Neural progenitor cell (in vitro differentiated cells): ENCODE measurements at regions not wholly inside any gene's neighbourhood (a gene's known extent, or its start where the extent isn't known, plus 50 kb on each side); places are given as distances from the start of the nearest gene placed in this dataset.

Experiments
- DNase-seq: peaks from one replicate; pipeline ENCODE4 v3.0.0-alpha.2; 2016; ENCODE audit warnings: low spot score
- H2AFZ ChIP-seq: fragments of 200-600 bp; sonication (generic); replicated peaks from 2 replicates; pipeline ENCODE4 v1.6.1; 2016; ENCODE audit warnings: antibody characterized with exemption
- H3F3A ChIP-seq: fragments of 200-600 bp; sonication (generic); 2 replicates; pipeline ENCODE4 v1.6.1; 2016; ENCODE audit warnings: antibody characterized with exemption, low read depth
- H3K27ac ChIP-seq: fragments of 200-600 bp; sonication (generic); 2 replicates; pipeline ENCODE4 v1.5.1; 2016; ENCODE audit warnings: mild to moderate bottlenecking
- H3K27me3 ChIP-seq: fragments of 200-600 bp; sonication (generic); 2 replicates; pipeline ENCODE4 v1.6.1; 2016; ENCODE audit warnings: mild to moderate bottlenecking, moderate library complexity
- H3K36me3 ChIP-seq: fragments of 200-600 bp; sonication (generic); 2 replicates; pipeline ENCODE4 v1.5.1; 2016
- H3K4me1 ChIP-seq: fragments of 200-600 bp; sonication (generic); 2 replicates; pipeline ENCODE4 v1.6.1; 2016; ENCODE audit warnings: mixed run types
- H3K4me2 ChIP-seq: fragments of 200-600 bp; sonication (generic); 2 replicates; pipeline ENCODE4 v1.6.1; 2016
- H3K4me3 ChIP-seq: fragments of 200-600 bp; sonication (generic); 2 replicates; pipeline ENCODE4 v1.5.1; 2016
- H3K79me2 ChIP-seq: fragments of 200-600 bp; sonication (generic); 2 replicates; pipeline ENCODE4 v1.6.1; 2016; ENCODE audit warnings: low read depth
- H3K9ac ChIP-seq: fragments of 200-600 bp; sonication (generic); 2 replicates; pipeline ENCODE4 v1.6.1; 2016
- H3K9me3 ChIP-seq: fragments of 200-600 bp; sonication (generic); 2 replicates; pipeline ENCODE4 v1.5.1; 2016; ENCODE audit warnings: low read depth
- H4K20me1 ChIP-seq: fragments of 200-600 bp; sonication (generic); 2 replicates; pipeline ENCODE4 v1.6.1; 2016; ENCODE audit warnings: low read depth
- H3K27ac Mint-ChIP-seq: 3 replicates; pipeline ENCODE4 v1.8.0; 2021; ENCODE audit warnings: mixed read lengths
- H3K27me3 Mint-ChIP-seq: 2 replicates; pipeline ENCODE4 v1.8.0; 2022; ENCODE audit warnings: low read depth, mild to moderate bottlenecking, inconsistent platforms, moderate library complexity, mixed read lengths; ENCODE audit not compliant: insufficient read depth
- H3K36me3 Mint-ChIP-seq: 3 replicates; pipeline ENCODE4 v1.8.0; 2021; ENCODE audit warnings: mixed read lengths
- H3K4me1 Mint-ChIP-seq: 3 replicates; pipeline ENCODE4 v1.8.0; 2021; ENCODE audit warnings: mixed read lengths
- H3K4me3 Mint-ChIP-seq: 3 replicates; pipeline ENCODE4 v1.8.0; 2021; ENCODE audit warnings: mild to moderate bottlenecking, moderate library complexity, mixed read lengths
- H3K9me3 Mint-ChIP-seq: 3 replicates; pipeline ENCODE4 v1.8.0; 2020; ENCODE audit warnings: mixed read lengths
- EZH2 ChIP-seq: fragments of 200-600 bp; sonication (generic); IDR thresholded peaks from 2 replicates; pipeline ENCODE4 v1.6.1; 2017; ENCODE audit warnings: antibody characterized with exemption, mild to moderate bottlenecking, moderate library complexity
- EZH2phosphoT487 ChIP-seq: fragments of 200-600 bp; sonication (generic); IDR thresholded peaks from 2 replicates; pipeline ENCODE4 v1.6.1; 2017; ENCODE audit warnings: antibody characterized with exemption
- TF ChIP-seq, protein P1 (sequence below): fragments of 200-600 bp; sonication (generic); IDR thresholded peaks from 2 replicates; pipeline ENCODE4 v1.5.1; 2017; ENCODE audit warnings: antibody characterized with exemption, mild to moderate bottlenecking

DNA sequence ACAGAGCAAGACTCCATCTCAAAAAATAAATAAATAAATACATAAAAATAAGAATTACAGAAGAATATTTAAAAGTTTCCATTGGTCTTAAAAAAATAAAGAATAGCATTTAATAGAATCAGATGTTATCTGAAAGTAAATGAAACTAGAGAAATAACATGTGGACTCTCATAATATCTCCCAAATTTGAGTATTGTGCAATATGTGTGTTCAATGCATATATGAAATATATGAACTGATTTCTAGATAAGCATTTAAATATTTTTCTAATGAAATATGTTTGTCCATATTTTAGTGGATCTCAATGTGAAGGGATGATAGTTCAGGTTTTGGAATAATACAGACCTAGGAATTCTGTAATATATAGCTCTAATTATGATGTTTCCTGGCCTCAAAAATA is 265.9 kb upstream of the PMFBP1 start:
- no peak overlapping the region for H3K4me2 ChIP-seq
- H3K27me3 ChIP-seq, result no peaks in the 10 kb centered on the region
- H3K4me1 ChIP-seq, result no peaks in the 10 kb centered on the region
- DNase-seq, result no peak
- no peak overlapping the region for H3K4me3 ChIP-seq
- H3K9me3 ChIP-seq, result peaks cover 21% of the 10 kb centered on the region
- no peaks in the 10 kb centered on the region for H4K20me1 ChIP-seq
- no peak overlapping the region for H3K4me3 Mint-ChIP-seq
- TF ChIP-seq, protein P1, sequence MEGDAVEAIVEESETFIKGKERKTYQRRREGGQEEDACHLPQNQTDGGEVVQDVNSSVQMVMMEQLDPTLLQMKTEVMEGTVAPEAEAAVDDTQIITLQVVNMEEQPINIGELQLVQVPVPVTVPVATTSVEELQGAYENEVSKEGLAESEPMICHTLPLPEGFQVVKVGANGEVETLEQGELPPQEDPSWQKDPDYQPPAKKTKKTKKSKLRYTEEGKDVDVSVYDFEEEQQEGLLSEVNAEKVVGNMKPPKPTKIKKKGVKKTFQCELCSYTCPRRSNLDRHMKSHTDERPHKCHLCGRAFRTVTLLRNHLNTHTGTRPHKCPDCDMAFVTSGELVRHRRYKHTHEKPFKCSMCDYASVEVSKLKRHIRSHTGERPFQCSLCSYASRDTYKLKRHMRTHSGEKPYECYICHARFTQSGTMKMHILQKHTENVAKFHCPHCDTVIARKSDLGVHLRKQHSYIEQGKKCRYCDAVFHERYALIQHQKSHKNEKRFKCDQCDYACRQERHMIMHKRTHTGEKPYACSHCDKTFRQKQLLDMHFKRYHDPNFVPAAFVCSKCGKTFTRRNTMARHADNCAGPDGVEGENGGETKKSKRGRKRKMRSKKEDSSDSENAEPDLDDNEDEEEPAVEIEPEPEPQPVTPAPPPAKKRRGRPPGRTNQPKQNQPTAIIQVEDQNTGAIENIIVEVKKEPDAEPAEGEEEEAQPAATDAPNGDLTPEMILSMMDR, result no peak
- TF ChIP-seq EZH2 (no peak), EZH2phosphoT487 (no peak)
- peaks cover 33% of the 10 kb centered on the region for H3K9me3 Mint-ChIP-seq
- H2AFZ ChIP-seq, result no peak overlapping the region
- H3K27ac ChIP-seq, result no peak overlapping the region
- H3K4me1 Mint-ChIP-seq, result no peaks in the 10 kb centered on the region
- H3K79me2 ChIP-seq, result no peaks in the 10 kb centered on the region
- peaks cover 9% of the 10 kb centered on the region for H3K36me3 Mint-ChIP-seq
- H3K27ac Mint-ChIP-seq, result no peak overlapping the region
- no peaks in the 10 kb centered on the region for H3K27me3 Mint-ChIP-seq
- peaks cover 14% of the 10 kb centered on the region for H3K36me3 ChIP-seq
- no peak overlapping the region for H3K9ac ChIP-seq
- no peaks in the 10 kb centered on the region for H3F3A ChIP-seq

DNA sequence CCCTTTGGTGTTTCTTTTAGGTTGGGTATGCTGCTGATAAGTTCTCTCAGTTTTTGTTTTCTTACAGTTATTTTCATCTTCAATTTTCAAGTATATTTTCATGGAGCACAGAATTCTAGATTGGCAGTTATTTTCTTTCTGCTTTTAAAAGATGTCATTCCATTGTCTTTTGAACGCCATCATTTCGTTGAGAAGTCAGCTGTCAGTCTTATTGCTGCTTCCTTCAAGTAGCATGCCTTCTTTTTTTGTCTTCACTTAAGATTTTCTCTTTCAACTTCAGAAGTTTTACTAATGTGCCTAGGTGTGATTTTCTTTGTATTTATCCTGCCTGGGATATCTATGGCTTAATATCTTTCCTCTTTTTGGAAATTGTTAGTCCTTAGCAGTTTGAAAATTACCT is 262.2 kb upstream of the PMFBP1 start:
- Histone ChIP-seq H3K4me2 (no peak overlapping the region), H3K4me1 (no peaks in the 10 kb centered on the region), H4K20me1 (no peaks in the 10 kb centered on the region), H3K9me3 (peaks cover 22% of the 10 kb centered on the region), H3K4me3 (no peak overlapping the region), H3F3A (no peaks in the 10 kb centered on the region), H2AFZ (no peak overlapping the region), H3K27ac (no peak overlapping the region), H3K36me3 (peaks cover 14% of the 10 kb centered on the region), H3K27me3 (no peaks in the 10 kb centered on the region), H3K9ac (no peak overlapping the region), H3K79me2 (no peaks in the 10 kb centered on the region)
- Mint-ChIP-seq H3K9me3 (peaks cover 34% of the 10 kb centered on the region), H3K27ac (no peak overlapping the region), H3K27me3 (no peaks in the 10 kb centered on the region), H3K4me1 (no peaks in the 10 kb centered on the region), H3K4me3 (no peak overlapping the region), H3K36me3 (peaks cover 9% of the 10 kb centered on the region)
- DNase-seq, result no peak
- TF ChIP-seq EZH2, result no peak
- TF ChIP-seq, protein P1, result no peak

DNA sequence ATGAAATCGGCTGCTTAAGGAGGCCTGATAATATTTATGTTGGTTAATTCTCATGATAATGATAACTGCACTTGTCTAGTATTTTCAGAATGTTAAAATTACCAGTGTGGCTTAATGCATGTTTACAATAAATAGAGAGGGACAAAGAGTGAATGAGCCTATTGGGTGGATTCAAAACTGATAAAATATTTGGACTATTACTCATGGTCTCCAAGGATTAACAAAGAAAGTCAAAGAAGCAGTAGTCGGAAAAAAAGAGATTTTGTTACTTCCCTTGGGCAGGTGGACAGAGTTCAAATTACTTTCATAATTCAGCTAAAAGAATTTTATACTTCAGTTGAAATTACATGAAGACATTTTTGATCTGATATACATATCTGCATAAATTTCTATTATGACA is 258.2 kb upstream of the PMFBP1 start:
- Histone ChIP-seq H3K79me2 (no peaks in the 10 kb centered on the region), H3K4me1 (no peaks in the 10 kb centered on the region), H3K4me3 (no peak overlapping the region), H3K27ac (no peak overlapping the region), H3K4me2 (no peak overlapping the region), H3K9me3 (peaks cover 22% of the 10 kb centered on the region), H4K20me1 (no peaks in the 10 kb centered on the region), H3K27me3 (no peaks in the 10 kb centered on the region), H3K9ac (no peak overlapping the region), H2AFZ (no peak overlapping the region), H3K36me3 (peaks cover 13% of the 10 kb centered on the region), H3F3A (no peaks in the 10 kb centered on the region)
- TF ChIP-seq EZH2, result no peak
- TF ChIP-seq EZH2phosphoT487, result no peak
- TF ChIP-seq, protein P1, result no peak
- H3K36me3 Mint-ChIP-seq, result peaks cover 10% of the 10 kb centered on the region
- no peak overlapping the region for H3K27ac Mint-ChIP-seq
- H3K27me3 Mint-ChIP-seq, result no peaks in the 10 kb centered on the region
- peaks cover 3% of the 10 kb centered on the region for H3K4me1 Mint-ChIP-seq
- H3K4me3 Mint-ChIP-seq, result no peak overlapping the region
- no peak for DNase-seq
- peaks cover 21% of the 10 kb centered on the region for H3K9me3 Mint-ChIP-seq

DNA sequence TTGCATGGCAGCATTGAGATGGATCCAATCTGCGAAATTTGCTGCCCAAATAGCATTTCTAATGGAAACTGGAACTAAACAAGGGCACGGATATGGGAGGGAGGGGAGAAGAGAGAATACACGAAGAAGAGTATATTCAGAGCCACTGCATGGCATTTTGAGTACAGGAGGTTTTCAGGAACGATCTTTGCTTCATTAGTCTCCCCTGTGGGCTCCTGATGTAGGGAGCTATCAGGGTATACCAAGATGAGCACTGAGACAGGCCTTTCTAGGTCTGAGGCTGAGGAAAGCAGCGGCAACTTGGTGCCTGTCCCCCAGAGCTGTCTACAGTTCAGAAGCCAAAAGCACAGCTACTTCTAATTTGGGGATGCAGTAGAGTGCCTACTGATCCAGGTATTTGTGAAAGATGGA is 257.7 kb upstream of the PMFBP1 start:
- Histone ChIP-seq H3F3A (no peaks in the 10 kb centered on the region), H3K4me2 (no peak overlapping the region), H2AFZ (no peak overlapping the region), H3K9ac (no peak overlapping the region), H3K9me3 (peaks cover 19% of the 10 kb centered on the region), H3K4me3 (no peak overlapping the region), H3K36me3 (peaks cover 9% of the 10 kb centered on the region), H3K79me2 (no peaks in the 10 kb centered on the region), H3K27ac (no peak overlapping the region), H3K4me1 (no peaks in the 10 kb centered on the region), H3K27me3 (no peaks in the 10 kb centered on the region), H4K20me1 (no peaks in the 10 kb centered on the region)
- TF ChIP-seq EZH2phosphoT487, result no peak
- TF ChIP-seq, protein P1, result no peak
- TF ChIP-seq EZH2, result no peak
- no peak for DNase-seq
- Mint-ChIP-seq H3K4me3 (no peak overlapping the region), H3K9me3 (peaks cover 16% of the 10 kb centered on the region), H3K27me3 (no peaks in the 10 kb centered on the region), H3K4me1 (peaks cover 3% of the 10 kb centered on the region), H3K36me3 (peaks cover 10% of the 10 kb centered on the region), H3K27ac (no peak overlapping the region)
